ENCODE measurements at regions not wholly inside any gene's neighbourhood (a gene's known extent, or its start where the extent isn't known, plus 50 kb on each side); places are given as distances from the start of the nearest gene placed in this dataset.

DNA sequence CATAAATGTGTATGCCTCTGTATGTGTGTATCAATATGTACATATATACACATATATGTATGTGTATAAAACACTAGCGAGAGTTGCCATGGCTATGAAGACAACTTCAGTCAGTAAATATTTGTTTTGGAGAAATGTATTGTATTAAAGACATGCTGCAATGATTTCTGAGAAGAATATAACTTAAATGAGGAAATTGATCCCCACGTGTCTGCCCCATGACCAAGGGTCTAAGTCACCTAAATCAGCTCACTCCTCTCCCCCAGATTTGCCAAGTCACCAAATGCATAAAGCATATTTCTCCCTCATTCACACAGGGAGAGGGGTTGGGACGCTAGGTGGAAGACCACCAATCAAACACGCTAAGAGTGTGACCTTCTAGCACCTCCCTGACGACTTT lies 58.3 kb upstream of the LYST start:
- no peaks in the 10 kb centered on the region for H3K9me3 Mint-ChIP-seq
- no peak for DNase-seq (ENCODE audit: low spot score)
- peaks cover 20% of the 10 kb centered on the region for H3K4me1 Mint-ChIP-seq (ENCODE audit: low read depth)
- no peak overlapping the region for H3K27ac Mint-ChIP-seq
- no peak overlapping the region for H3K4me3 Mint-ChIP-seq
- no peaks in the 10 kb centered on the region for H3K36me3 Mint-ChIP-seq (ENCODE audit: low read depth)
- peaks cover 7% of the 10 kb centered on the region for H3K27me3 Mint-ChIP-seq (ENCODE audit: low read depth)

GRCh38 chr1:235923466-235924021 lies 56.8 kb upstream of the LYST start:
- peak overlapping the region; percentile 7 for H3K4me3 Mint-ChIP-seq
- DNase-seq (ENCODE audit: low spot score), result no peak
- peaks cover 22% of the 10 kb centered on the region for H3K4me1 Mint-ChIP-seq (ENCODE audit: low read depth)
- peaks cover 7% of the 10 kb centered on the region for H3K27me3 Mint-ChIP-seq (ENCODE audit: low read depth)
- H3K36me3 Mint-ChIP-seq (ENCODE audit: low read depth), result no peaks in the 10 kb centered on the region
- peak overlapping the region; percentile 33 for H3K27ac Mint-ChIP-seq
- no peaks in the 10 kb centered on the region for H3K9me3 Mint-ChIP-seq

DNA sequence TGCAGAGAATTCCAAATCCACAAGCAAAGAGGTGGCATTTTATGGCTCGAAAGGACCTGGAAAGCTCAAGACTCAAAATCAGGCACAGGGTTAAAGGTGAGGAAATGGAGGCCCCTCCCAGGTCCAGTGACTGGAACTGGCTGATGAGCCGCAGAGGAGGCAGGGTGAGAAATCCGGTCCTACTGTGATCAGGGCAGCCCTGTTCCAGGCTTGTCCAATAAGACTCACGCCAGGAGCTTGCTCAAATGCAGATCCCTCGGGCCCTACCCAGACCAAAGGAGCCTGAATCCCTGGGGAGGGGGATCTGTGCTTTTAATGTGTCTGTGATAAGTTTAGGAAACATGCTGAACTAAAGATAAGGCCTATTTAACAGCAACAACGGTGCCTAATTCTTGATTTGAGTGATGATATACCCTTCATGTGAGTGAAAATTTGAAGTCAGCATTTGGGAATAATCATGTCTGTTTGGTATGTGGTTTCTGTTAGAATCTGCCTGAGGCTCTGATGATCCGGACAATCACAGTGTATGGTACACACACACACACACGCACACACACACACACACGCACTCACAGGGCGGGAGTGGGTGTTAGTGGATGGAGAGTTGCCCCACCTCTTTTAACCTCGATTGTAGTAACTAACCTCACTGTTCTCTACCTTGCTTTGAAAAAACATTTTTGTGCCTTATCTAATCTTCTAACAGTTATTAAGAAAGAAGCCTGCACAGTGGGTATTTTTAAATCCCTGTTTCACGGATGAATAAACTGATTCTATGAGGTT lies 54.1 kb upstream of the LYST start:
- H3K36me3 Mint-ChIP-seq (ENCODE audit: low read depth), result no peaks in the 10 kb centered on the region
- no peaks in the 10 kb centered on the region for H3K9me3 Mint-ChIP-seq
- no peak overlapping the region for H3K27ac Mint-ChIP-seq
- H3K4me3 Mint-ChIP-seq, result no peak overlapping the region
- DNase-seq (ENCODE audit: low spot score), result no peak
- H3K27me3 Mint-ChIP-seq (ENCODE audit: low read depth), result no peaks in the 10 kb centered on the region
- peaks cover 26% of the 10 kb centered on the region for H3K4me1 Mint-ChIP-seq (ENCODE audit: low read depth)

DNA sequence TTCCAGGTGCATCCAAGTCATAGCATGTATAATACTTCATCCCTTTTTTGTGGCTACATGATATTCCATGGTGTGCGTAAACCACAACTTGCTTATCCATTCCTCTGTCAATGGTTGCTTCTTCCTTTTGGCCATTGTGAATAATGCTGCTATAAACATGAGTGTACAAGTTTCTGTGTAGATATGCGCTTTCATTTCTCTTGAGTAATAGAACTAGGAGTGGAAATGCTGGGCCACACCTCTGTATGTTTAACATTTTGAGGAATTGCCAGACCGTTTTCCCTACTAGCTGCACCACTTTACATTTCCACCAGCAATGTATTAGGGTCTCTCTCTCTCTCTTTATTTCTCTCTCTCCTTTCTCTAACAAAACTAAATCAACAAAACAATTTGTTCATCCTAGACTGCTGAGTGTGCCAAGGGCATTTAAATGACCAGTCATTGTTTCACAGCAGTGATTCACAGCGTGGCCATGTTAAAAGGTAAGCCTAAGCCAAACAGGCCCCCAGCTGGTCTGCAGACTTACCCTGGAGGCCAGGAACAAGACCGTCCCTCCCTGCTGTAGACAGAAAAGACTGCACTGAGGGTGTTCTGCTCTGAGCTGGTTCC lies 53.2 kb upstream of the LYST start:
- Mint-ChIP-seq H3K36me3 (ENCODE audit: low read depth) (no peaks in the 10 kb centered on the region), H3K9me3 (no peaks in the 10 kb centered on the region), H3K27me3 (ENCODE audit: low read depth) (no peaks in the 10 kb centered on the region), H3K4me1 (ENCODE audit: low read depth) (peaks cover 26% of the 10 kb centered on the region), H3K27ac (no peak overlapping the region), H3K4me3 (no peak overlapping the region)
- DNase-seq (ENCODE audit: low spot score), result no peak

- no peak overlapping the region for H3K27ac Mint-ChIP-seq
- H3K9me3 Mint-ChIP-seq, result no peaks in the 10 kb centered on the region
- no peaks in the 10 kb centered on the region for H3K36me3 Mint-ChIP-seq (ENCODE audit: low read depth)
- no peaks in the 10 kb centered on the region for H3K27me3 Mint-ChIP-seq (ENCODE audit: low read depth)
- DNase-seq (ENCODE audit: low spot score), result no peak
- no peak overlapping the region for H3K4me3 Mint-ChIP-seq
- peaks cover 24% of the 10 kb centered on the region for H3K4me1 Mint-ChIP-seq (ENCODE audit: low read depth)
Observed at GRCh38 chr1:235919127-235919832, 52.6 kb upstream of the LYST start.

DNA sequence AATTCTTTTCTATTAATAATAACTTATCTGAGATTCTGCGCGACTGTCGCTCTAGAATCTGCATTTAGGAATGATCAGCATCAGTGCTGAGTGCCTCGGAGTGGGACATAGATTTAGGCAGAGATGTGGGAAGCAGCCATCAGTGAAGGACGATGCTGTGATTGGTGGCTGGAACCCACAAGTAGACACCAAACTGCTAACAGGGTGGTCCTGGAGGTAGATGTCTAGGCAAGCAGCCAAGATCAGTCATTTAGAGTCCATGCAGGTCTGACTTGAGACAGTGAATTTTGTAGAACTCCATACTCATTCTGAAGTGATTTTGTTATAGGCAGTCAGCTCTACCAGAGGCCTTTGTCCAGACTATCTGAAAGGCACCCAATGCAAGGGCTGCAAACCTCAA lies 51.8 kb upstream of the LYST start:
- no peak overlapping the region for H3K4me3 Mint-ChIP-seq
- H3K4me1 Mint-ChIP-seq (ENCODE audit: low read depth), result peaks cover 16% of the 10 kb centered on the region

GRCh38 chr1:235918032-235918431 lies 51.3 kb upstream of the LYST start:
- Mint-ChIP-seq H3K27me3 (ENCODE audit: low read depth) (no peaks in the 10 kb centered on the region), H3K27ac (no peak overlapping the region), H3K4me3 (no peak overlapping the region)

More for the DNA sequence above, 51.8 kb upstream of the LYST start:
- no peaks in the 10 kb centered on the region for H3K9me3 Mint-ChIP-seq
- no peak for DNase-seq (ENCODE audit: low spot score)
- no peaks in the 10 kb centered on the region for H3K36me3 Mint-ChIP-seq (ENCODE audit: low read depth)
- H3K27me3 Mint-ChIP-seq (ENCODE audit: low read depth), result no peaks in the 10 kb centered on the region
- no peak overlapping the region for H3K27ac Mint-ChIP-seq

DNA sequence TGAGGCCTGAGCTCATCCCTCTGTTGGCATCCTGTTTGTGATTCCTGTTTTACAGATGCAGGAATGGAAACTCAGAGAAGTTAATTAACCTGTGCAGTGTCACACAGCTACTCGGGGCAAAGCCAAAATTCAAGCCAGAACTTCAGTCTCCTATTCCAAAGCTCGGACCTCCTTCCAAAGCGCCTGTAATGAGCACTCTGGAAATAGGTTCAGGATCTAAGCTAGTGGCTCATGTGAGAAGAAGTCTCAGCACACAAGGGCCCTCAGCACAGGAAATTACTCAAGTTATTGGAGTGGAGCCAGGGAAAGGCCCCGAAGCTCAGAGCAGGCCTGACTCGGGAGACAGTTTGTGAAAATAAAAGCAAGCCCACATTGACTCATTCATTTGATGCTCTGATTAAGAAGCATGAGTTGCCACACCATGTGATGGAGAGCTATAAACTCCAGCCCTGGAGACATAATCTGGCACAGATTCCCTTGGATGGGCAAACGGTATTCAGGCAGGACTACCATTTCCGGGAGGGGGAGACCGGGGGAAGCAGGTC lies 50.6 kb upstream of the LYST start:
- H3K27me3 Mint-ChIP-seq (ENCODE audit: low read depth), result no peaks in the 10 kb centered on the region
- H3K4me1 Mint-ChIP-seq (ENCODE audit: low read depth), result peaks cover 6% of the 10 kb centered on the region
- DNase-seq (ENCODE audit: low spot score), result peak; percentile 72
- H3K9me3 Mint-ChIP-seq, result no peaks in the 10 kb centered on the region
- no peak overlapping the region for H3K4me3 Mint-ChIP-seq
- no peaks in the 10 kb centered on the region for H3K36me3 Mint-ChIP-seq (ENCODE audit: low read depth)
- peak overlapping the region; percentile 37 for H3K27ac Mint-ChIP-seq

More at GRCh38 chr1:235918032-235918431, 51.3 kb upstream of the LYST start:
- Mint-ChIP-seq H3K9me3 (no peaks in the 10 kb centered on the region), H3K36me3 (ENCODE audit: low read depth) (no peaks in the 10 kb centered on the region), H3K4me1 (ENCODE audit: low read depth) (peaks cover 11% of the 10 kb centered on the region)
- no peak for DNase-seq (ENCODE audit: low spot score)
